ENCODE measurements at regions not wholly inside any gene's neighbourhood (a gene's known extent, or its start where the extent isn't known, plus 50 kb on each side); places are given as distances from the start of the nearest gene placed in this dataset.

- intact Hi-C loops (cut with DNase I) = no loop called here
- H3K9me3 ChIP-seq = no peaks in the 10 kb centered on the region
- TF ChIP-seq POLR2A (IDR thresholded peaks at IDR 0.05) (no peak), CTCF (IDR thresholded peaks at IDR 0.05) (no peak)
These were observed 311.4 kb upstream of the MSX2 start for GRCh38 chr5:174412941-174413340.

GRCh38 chr5:174413567-174414314 is 310.6 kb upstream of the MSX2 start:
- peaks cover 0 to 13% (median 0%) of the 10 kb centered on the region in 3 donors for H3K4me1 ChIP-seq
- intact Hi-C loops (cut with DNase I) = no loop called here
- H3K27me3 ChIP-seq = peaks cover 0 to 57% (median 0%) of the 10 kb centered on the region in 4 donors
- no peaks in the 10 kb centered on the region for H3K9me3 ChIP-seq
- no peak for DNase-seq
- no peaks in the 10 kb centered on the region for H3K36me3 ChIP-seq
- no peak overlapping the region for H3K4me3 ChIP-seq
- H3K27ac ChIP-seq = no peak overlapping the region
- WGBS, 2 donors = 57 to 60% methylated on average over 10 of the region's 10 CpGs
- TF ChIP-seq CTCF (IDR thresholded peaks at IDR 0.05) (no peak), POLR2A (IDR thresholded peaks at IDR 0.05) (no peak)

More at GRCh38 chr5:174412941-174413340, 311.4 kb upstream of the MSX2 start:
- no peak overlapping the region for H3K27ac ChIP-seq
- H3K4me1 ChIP-seq = peaks cover 0 to 13% (median 0%) of the 10 kb centered on the region in 3 donors
- H3K4me3 ChIP-seq = no peak overlapping the region
- peaks cover 0 to 56% (median 0%) of the 10 kb centered on the region in 4 donors for H3K27me3 ChIP-seq
- no peak for DNase-seq
- no peaks in the 10 kb centered on the region for H3K36me3 ChIP-seq
- 65 to 81% methylated on average over 3 of the region's 3 CpGs for WGBS, 2 donors

GRCh38 chr5:174414315-174414710 is 310.1 kb upstream of the MSX2 start:
- Histone ChIP-seq H3K4me3 (no peak overlapping the region), H3K9me3 (no peaks in the 10 kb centered on the region), H3K27ac (no peak overlapping the region), H3K27me3 (peaks cover 0 to 57% (median 0%) of the 10 kb centered on the region in 4 donors), H3K36me3 (no peaks in the 10 kb centered on the region), H3K4me1 (peaks cover 3 to 19% (median 3%) of the 10 kb centered on the region in 3 donors)
- intact Hi-C loops (cut with DNase I) = no loop called here
- WGBS, 2 donors = 35 to 44% methylated on average over 1 of the region's 1 CpG
- no peak for DNase-seq
- no peak for TF ChIP-seq CTCF (IDR thresholded peaks at IDR 0.05)
- no peak for TF ChIP-seq POLR2A (IDR thresholded peaks at IDR 0.05)

GRCh38 chr5:174418809-174419539 is 305.4 kb upstream of the MSX2 start:
- Histone ChIP-seq H3K9me3 (no peaks in the 10 kb centered on the region), H3K36me3 (no peaks in the 10 kb centered on the region), H3K27me3 (peaks cover 0 to 77% (median 0%) of the 10 kb centered on the region in 4 donors), H3K27ac (no peak overlapping the region), H3K4me3 (peak overlapping the region in 2 of 4 donors; percentile 5 to 44), H3K4me1 (peaks cover 3 to 10% (median 3%) of the 10 kb centered on the region in 3 donors)
- TF ChIP-seq CTCF (IDR thresholded peaks at IDR 0.05) (no peak), POLR2A (IDR thresholded peaks at IDR 0.05) (no peak)
- DNase-seq = no peak
- intact Hi-C loops (cut with DNase I) = no loop called here
- WGBS, 2 donors = 3% methylated on average over 14 to 18 of the region's 18 CpGs
